Stimulated activated CD8-positive, alpha-beta memory T cell treated with anti-CD3 and anti-CD28 coated beads, Interleukin-2, amount 100 ng/mL, for 48 hours (primary cell): ENCODE measurements at regions not wholly inside any gene's neighbourhood (a gene's known extent, or its start where the extent isn't known, plus 50 kb on each side); places are given as distances from the start of the nearest gene placed in this dataset.
"Not testable (repeated sequence)": the region's sequence is repeated elsewhere in the genome, so short reads cannot be mapped to it uniquely, and the experiment has no call there.

Experiments used
- DNase-seq, 2 donors: peaks; one replicate each; pipeline ENCODE4 v3.0.0-alpha.2; 2020; ENCODE audit warnings: low read depth in 2 of 2

DNA sequence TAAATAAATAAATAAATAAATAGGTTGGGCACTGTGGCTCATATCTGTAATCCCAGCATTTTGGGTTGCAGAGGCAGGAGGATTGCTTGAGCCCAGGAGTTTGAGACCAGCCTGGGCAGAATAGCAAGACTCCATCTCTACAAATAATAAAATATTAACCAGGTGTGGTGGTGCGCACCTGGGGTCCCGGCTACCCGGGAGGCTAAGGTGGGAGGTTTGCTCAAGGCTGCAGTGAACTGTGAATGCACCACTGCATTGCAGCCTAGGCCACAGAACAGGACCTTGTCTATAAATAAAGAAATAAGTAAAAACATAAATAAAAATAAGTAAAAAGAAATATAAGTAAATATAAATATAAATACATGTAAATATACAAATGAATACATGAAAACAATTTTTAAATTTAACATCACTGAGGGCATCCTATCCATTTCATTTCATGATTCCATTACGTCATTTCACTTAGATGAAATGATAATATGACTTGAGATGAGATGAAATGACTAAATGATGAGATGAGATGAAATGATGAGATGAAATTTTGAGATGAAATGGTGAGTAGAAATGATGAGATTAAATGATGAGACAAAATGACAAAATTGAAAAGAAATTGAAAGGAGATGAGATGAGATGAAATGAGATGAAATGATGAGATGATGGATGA is 233.4 kb downstream of the GOLGA6L6 start:
- not testable (repeated sequence) for DNase-seq

DNA sequence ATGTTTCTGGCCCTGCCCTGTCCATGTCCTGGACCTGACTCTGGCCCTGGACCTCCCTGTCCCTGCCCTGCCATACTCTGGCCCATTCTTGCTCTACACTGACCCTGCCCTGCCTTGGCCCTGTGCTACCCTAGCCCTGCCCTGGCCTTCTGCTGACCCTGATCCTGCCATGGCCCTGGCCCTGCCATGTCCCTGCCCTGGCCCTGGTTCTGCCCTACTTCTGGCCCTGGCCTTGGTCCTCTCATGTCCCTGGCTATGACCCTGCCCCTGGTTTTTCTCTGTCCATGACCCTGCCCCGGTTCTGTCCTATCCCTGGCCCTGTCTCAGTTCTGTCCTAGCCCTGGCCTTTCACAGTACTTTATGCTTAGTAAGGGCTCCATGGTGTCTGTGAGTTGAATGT is 234.5 kb downstream of the GOLGA6L6 start:
- DNase-seq: not testable (repeated sequence)

DNA sequence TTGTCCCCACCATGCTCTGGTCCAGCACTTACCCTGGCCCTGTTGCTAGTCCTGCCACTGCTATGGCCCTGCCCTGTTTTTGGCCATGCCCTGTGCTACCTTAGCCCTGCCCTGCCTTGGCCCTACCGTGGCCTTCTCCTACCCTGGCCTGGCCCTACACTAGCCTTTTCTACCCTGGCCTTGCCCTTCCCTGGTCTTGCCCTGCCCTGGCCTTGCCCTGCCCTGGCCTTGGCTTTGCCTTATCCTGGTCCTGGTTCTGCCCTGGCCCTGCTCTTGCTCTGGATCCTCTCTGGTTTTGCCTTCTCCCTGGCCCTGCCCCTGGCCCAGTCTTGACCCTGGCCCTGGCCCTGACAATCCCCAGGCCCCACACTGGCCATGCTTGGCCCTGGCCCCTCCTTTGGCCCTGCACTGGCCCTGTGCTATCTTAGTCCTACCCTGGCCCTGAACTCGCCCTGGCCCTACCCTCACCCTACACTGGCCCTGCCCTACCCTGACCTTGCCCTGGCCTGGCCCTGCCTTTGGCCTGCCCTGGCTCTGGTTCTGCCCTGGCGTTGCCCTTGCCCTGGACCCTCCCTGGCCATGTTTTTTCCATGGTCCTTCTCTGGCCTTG is 235.0 kb downstream of the GOLGA6L6 start:
- not testable (repeated sequence) for DNase-seq

DNA sequence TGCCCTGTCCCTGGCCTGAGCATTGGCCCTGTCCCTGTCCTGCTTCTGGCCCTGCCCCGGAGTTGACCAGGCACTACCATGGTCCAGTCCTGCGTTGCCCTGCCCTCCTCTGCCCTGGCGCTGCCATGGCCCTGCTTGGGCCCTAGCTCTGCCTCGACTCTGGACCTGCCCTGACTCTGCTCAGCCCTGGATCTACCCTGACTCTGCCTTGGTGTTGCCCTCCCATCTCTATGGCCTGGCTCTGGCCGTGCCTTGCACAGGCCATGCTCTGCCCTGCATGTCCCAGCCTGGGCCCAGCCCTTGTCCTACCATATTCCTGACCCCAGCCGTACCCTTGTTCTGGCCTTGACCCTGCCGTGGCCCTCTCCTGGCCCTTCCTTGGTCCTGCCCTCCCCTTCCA is 235.7 kb downstream of the GOLGA6L6 start:
- not testable (repeated sequence) for DNase-seq

DNA sequence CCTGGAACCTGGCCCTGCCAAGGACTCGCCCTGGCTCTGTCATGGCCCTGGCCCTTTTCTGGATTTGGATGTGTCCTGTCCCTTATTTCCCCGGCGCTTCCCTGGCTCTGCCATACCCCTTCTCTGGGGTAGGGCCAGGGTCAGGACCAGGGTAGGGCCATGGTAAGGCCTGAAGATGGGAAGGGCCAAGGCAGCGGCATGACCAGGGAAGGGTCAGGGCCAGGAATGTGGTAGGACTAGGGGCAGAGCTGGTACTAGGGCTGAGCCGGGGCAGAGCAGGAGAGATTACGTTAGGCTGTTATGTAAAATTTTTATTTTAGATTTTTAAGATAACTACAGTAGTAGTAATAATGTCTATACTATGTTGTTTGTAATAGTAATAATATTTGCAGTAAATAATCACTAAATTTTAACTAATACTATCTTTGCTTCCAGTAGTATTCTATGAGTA is 236.6 kb downstream of the GOLGA6L6 start:
- not testable (repeated sequence) for DNase-seq

DNA sequence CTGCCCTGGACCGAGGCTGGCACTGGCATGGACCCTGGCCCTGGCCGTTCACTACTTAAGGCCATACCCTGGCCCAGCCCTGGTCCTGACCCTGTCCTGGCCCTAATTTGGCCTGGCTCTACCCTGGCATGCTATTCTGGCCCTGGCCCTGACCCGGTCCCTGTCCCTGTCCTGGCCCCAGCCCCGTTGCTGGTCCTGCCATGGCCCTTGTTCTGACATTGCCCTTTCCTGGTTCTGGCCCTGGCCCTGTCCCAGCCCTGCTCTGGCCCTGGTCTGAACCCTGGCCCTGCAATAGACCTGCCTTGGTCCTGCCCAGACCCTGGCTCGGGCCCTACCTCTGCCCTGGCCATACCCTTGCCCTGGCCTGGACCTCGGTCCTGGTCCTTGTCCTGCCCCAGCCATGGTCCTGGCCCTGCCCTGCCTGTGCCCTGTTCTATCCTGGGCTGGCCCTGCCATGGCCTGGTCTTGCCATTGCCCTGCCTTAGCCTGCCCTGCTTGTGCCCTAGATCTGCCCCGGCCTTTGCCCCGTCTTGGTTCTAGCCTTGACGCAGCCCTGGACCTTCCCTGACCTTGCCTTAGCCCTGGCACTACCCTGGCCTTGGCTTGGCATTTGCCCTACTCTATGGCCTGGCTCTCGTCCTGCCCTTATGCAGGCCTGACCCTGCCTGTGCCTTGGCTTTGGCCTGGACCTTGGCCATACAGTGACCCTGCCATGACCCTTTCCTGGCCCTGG is 237.2 kb downstream of the GOLGA6L6 start:
- DNase-seq: not testable (repeated sequence)

DNA sequence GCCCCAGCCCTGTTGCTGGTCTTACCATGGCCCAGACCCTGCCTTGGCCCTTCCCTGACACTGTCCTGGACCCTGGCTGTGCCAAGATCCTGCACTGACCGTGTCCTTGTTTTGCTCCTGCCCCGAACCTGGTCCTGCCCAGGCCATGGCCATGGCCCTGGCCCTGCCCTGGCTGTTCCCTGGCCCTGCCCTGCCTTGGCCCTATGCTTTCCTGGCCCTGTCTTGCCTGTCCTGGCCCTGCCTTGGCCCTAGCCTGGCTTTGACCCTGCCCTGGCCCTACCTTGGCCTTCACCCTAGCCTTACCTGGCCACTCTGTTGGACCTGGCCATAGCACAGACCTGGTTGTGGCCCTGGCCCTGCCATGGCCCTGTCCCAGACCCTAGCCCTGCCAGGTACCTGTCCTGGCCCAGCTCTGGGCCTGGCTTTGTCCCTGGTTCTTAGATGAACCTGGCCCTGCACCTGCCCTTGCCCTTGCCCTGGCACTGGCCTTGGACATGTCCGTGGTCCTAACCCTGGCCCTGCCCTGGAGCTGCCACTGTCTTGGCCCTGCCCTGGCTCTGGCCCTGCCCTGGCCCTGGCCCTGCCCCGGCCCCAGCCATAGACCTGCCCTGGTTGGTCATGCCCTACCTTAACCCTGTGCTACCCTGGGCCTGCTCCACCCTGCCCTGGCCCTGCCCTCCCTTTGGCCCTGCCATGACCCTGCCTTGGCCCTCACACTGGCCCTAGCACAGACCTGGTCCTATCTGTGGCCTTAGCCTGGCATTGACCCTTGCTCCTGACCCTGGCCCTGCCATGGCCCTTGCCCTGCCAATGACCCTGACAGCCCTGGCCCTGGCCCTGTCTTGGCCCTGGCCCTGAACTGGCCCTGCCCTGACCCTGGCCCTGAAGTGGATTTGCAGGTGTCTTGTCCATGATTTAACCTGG is 238.1 kb downstream of the GOLGA6L6 start:
- DNase-seq: not testable (repeated sequence)

DNA sequence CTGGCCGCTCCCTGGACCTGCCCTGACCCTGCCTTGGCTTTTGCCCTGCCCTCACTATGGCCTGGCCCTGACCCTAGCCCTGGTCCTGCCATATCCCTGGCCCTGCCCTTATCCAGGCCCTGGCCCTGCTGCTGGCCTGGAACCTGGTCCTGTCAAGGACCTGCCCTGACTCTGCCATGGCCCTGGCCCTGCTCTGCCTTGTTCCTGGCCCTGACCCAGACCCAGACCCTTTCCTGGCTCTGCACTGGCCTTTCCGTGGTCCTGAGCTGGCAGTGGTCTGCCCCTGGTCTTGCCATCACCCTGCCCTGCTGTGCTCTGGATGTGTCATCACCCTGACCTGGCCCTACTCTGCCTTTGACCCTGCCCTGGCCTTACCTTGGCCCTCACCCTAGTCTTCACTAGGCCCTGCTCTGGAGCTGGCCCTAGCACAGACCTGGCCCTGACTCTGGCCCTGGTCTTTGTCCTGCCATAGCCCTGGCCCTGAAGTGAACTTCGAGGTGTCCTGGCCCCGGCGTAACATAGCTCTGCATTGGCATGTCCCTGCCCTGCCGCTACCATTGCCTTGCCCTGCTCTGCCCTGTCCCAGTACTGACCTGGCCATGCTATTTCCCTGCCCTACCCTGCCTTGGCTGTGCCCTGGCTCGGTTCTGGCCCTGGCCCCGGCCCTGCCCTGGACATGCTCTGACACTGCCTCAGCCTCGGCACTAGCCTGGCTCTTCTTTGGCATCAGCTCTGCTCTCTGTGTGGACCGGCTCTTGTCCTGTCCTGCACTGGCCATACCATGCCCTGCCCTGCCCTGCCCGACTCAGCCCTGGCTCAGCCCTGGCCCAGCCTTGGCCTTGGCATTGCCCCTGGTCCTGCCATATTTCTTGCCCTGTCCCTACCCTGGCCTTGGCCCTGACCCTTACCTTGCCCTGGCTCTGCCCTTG is 239.2 kb downstream of the GOLGA6L6 start:
- DNase-seq: not testable (repeated sequence)

DNA sequence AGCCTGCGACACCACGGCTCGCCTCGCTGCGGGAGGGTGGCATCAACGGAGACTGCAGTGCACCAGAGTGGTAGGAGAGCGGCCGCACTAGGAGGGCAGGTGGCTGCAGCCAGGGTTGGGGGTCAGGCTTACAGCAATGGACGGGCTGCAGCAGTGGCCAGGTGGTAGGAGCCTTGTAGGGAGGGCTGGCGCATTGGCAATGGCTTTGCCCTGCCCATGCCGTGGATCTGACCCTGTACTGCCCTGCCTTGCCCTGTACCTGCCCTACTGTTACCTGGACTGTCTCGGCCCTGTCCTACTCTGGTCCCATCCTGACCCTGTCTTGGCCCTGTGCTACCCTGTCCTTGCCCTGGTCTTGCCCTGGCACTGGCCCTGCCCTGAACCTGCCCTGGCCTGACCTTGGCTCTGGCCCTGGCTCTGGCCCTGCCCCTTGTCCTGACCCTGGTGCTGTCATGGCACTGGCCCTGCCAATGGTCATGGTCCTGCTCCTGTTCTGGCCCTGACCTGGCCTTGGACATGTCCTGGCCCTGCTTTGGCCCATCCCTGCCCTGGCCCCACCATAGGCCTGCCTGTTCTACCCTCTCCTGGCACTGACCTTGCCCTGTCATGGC is 240.0 kb downstream of the GOLGA6L6 start:
- not testable (repeated sequence) for DNase-seq

DNA sequence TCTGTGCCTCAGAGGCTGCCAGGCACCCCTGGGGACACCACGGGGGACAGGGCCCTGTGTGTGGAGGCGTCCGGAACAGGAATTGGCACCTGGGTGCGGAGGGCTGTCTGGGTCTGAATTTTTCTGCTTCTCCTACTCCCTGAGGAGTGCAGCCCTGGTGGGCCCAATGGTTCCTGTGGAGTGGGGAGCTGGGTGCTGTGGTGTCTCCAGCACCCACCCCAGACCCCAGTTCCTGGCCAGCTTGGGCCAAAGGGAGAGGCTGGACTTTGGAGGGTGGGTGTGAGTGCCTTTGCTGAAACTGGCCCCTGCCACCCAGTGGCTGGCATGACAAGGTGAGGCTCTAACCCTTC is 240.6 kb downstream of the GOLGA6L6 start:
- not testable (repeated sequence) for DNase-seq

DNA sequence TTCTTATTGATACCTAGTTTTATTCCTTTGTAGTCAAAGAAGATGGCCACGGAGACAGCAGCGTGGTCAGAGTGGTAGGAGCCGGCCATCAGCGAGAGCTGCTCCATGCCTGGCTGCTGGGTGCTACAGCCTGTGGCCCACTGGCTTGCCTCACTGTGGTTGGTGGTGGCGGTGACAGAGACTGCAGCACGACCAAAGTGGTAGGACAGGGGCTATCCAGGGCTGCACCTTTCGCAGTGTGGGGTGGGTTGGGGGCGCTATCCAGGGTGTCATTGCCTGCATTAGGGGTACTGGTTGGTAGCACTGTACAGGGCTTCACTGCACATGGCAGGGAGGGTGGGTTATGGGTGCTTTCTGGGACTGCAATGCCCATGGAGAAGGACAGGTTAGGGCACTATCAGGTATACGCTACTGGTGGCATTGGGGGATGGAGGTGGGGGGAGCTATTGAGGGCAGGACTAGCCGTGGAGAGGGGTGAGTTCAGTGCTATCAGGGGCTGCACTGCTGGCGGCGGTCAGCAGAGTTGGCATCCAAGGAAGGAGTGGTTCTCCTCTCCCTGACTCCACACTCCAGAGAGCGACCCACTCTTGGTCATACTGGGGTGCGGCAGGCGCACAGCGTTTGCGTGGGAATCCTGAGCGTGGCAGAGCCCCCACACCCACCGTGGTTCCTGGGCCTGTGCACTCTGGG is 241.1 kb downstream of the GOLGA6L6 start:
- not testable (repeated sequence) for DNase-seq

DNA sequence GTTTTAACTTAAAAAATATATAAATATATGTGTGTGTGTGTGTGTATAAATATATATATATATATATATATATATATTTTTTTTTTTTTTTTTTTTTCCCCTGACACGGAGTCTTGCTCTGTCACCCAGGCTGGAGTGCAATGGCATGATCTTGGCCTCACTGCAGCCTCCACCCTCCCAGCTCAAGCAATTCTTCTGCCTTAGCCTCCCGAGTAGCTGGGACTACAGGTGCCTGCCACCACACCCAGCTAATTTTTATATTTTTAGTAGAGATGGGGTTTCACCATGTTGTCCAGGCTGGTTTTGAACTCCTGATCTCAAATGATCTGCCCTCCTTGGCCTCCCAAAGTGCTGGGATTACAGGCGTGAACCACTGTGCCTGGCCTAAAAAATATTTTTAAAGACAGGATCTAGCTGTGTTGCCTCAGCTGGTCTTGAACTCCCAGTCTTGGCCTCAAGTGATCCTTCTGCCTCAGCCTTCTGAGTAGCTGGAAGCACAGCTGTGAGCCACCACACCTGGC is 243.9 kb downstream of the GOLGA6L6 start:
- not testable (repeated sequence) for DNase-seq

DNA sequence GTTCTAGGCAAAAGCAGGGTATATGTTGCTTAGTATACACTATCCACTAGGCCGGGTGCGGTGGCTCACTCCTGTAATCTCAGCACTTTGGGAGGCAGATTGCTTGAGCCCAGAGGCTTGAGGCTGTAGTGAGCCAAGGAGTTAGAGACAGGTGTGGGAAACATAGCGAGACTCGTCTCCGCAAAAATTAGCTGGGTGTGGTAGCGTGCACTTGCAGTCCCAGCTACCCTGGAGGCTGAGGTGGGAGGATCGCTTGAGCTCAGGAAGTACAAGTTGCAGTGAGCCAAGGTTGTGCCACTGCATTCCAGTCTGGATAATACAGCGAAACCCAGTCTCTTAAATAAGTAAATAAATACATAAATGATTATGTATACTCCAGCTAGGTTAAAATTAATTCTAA is 245.3 kb downstream of the GOLGA6L6 start:
- not testable (repeated sequence) for DNase-seq

DNA sequence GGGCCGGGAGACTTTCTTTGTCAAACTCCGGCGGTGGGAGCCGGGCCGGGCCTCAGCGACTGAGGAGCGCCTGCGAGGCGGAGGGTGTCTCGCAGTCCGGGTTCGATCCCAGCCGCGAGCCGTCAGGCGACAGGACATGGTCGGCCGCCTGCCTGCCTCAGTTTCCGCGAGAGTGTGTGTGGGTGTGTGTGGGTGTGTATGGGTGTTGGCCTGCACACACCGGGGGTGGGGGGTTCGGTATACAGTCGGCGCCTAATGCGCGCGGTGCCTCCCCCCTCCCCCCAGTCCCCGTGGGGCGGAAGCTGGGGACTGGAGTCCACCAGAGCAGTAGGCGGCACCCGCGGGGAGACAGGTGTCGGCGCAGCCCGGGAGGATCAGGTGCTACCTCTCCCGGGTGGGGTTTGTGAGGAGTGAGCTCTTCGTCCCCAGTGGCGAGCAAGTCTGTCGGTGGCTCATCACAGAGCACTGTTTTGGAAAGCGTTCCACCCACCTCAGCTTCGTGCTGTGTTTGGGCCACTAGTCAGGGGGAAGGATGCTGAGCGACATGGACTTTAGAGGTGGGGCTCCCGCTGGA is 246.3 kb downstream of the GOLGA6L6 start:
- no peak for DNase-seq

DNA sequence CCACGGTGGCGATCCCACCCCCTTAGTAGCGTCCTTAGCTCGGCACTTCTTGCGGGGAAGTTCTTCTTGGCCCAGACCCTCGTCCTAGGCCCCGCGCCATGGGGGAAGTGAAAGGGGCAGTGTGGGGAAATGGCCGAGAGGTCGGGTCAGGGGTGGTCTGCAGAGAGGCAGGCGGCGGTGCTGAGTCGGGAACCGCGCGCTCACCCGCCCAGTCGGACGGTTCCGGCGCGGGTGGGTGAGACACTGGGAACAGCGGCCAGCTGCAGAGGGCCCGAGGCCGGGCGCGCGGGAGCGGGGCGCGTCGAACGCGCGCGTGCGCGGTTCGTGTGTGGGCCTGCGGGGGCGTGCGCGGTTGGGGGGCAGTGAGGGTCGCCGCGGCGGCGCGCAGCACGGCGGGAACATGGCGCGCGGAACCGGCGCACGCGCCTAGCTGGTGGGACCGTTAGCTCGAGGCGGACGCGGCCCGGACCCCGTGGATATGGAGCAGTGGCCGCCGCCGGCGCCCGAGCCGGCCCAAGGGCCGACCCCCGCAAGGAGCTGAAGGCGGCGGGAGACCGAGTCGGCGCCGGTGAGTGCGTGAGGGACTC is 246.9 kb downstream of the GOLGA6L6 start:
- DNase-seq: no peak

DNA sequence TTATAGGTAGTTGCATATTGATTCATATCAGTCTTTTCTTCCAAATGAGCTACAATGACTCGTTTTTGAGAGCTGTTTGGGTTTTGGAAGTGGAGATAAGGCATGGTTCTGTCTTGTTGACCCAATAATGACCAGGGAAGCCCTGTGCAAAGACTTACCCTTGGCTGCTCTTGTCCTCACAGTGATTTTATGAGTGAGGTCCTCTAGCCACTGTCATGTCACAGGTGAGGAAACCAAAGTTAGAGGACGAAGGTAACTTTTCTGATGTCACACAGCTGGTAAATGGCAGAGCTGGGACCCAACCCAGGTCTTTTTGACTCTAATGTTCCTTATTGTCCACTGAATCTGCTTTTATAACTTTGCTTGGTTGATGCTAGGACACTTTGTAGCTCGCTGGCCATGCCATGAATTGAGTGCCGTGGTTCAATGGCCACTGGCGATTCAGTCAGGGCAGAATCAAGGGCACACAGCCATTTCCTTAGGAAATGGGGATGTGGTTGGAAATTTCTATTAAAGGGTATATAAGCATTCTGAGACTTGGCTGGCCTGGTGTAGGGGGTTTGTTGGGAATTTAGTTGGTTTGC is 249.1 kb downstream of the GOLGA6L6 start:
- DNase-seq: not testable (repeated sequence)

DNA sequence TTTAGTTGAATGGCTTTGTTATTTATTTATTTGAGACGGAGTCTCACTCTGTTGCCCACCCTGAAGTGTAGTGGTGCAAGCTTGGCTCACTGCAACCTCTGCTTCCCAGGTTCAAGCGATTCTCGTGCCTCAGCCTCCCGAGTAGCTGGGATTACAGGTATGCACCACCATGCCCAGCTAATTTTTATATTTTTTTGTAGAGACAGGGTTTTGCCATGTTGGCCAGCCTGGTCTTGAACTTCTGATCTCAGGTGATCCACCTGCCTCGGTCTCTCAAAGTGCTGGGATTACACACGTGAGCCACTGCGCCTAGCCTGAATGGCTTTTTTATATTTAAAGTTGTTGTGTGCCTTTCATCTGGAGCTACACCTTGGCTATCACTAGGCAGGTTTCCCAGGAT is 250.0 kb downstream of the GOLGA6L6 start:
- DNase-seq: not testable (repeated sequence)

DNA sequence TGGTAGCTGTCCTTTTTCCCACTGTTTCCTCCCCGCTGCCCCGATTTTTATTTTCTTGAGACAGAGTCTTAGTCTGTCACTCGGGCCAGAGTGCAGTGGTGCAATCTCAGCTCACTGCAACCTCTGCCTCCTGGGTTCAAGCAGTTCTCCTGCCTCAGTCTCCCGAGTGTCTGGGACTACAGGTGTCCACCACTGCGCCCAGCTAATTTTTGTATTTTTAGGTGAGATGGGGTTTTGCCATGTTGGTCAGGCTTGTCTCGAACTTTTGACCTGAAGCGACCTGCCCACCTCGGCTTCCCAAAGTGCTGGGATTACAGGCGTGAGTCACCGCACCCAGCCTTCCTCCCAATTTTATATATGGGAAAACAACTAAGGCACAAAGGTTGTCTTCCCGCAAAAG is 251.0 kb downstream of the GOLGA6L6 start:
- not testable (repeated sequence) for DNase-seq
